A673 (cell line): ENCODE measurements at regions not wholly inside any gene's neighbourhood (a gene's known extent, or its start where the extent isn't known, plus 50 kb on each side); places are given as distances from the start of the nearest gene placed in this dataset.

Experiments
- BruUV-seq: library from RNA; stranded (reverse); fragments of 400-500 nt; replicated peaks from 2 replicates; lab custom pipeline; 2021; lab: Mats Ljungman, UMichigan
- CTCF ChIA-PET: fragments of 300-600 bp; sonication (Branson Sonifier 250); formaldehyde crosslinking; loops from one replicate; lab custom pipeline; 2022; ENCODE audit warnings: antibody characterized with exemption; lab: Charles Lee
- POLR2A ChIA-PET: fragments of 300-600 bp; sonication (Branson Sonifier 250); formaldehyde crosslinking; loops from one replicate; lab custom pipeline; 2022; ENCODE audit warnings: antibody characterized with exemption; ENCODE audit not compliant: low non-redundant PET; lab: Charles Lee
- DNase-seq: peaks from one replicate; pipeline ENCODE4 v3.0.0-alpha.2; 2015; ENCODE audit warnings: low spot score
- H3K27ac ChIP-seq: fragments of 200-600 bp; sonication (generic); 2 replicates; pipeline ENCODE4 v1.5.1; 2016; ENCODE audit warnings: mixed run types, low read depth, mild to moderate bottlenecking, mixed read lengths, antibody characterized with exemption, low read length; ENCODE audit not compliant: poor library complexity, severe bottlenecking
- H3K27me3 ChIP-seq: fragments of 200-600 bp; sonication (generic); replicated peaks from 2 replicates; pipeline ENCODE4 v1.6.1; 2017; ENCODE audit warnings: mixed run types, low read depth, mild to moderate bottlenecking, mixed read lengths, antibody characterized with exemption, low read length; ENCODE audit not compliant: insufficient read depth, poor library complexity
- H3K36me3 ChIP-seq: fragments of 200-600 bp; sonication (generic); 2 replicates; pipeline ENCODE4 v1.6.1; 2016; ENCODE audit warnings: mixed run types, mild to moderate bottlenecking, mixed read lengths, antibody characterized with exemption, low read length; ENCODE audit not compliant: insufficient read depth, poor library complexity, severe bottlenecking
- H3K4me1 ChIP-seq: fragments of 200-600 bp; sonication (generic); 2 replicates; pipeline ENCODE4 v1.6.1; 2017; ENCODE audit warnings: mixed run types, mild to moderate bottlenecking, mixed read lengths, antibody characterized with exemption, low read length; ENCODE audit not compliant: insufficient read depth, poor library complexity, severe bottlenecking
- H3K4me3 ChIP-seq: fragments of 200-600 bp; sonication (generic); 2 replicates; pipeline ENCODE4 v1.5.1; 2016; ENCODE audit warnings: low read depth, mixed run types, mild to moderate bottlenecking, mixed read lengths, low read length; ENCODE audit not compliant: poor library complexity, severe bottlenecking
- H3K9me3 ChIP-seq: fragments of 200-600 bp; sonication (generic); 2 replicates; pipeline ENCODE4 v1.6.1; 2016; ENCODE audit warnings: mixed run types, low read depth, mild to moderate bottlenecking, mixed read lengths, antibody characterized with exemption, low read length; ENCODE audit not compliant: poor library complexity, severe bottlenecking
- EZH2 ChIP-seq: fragments of 200-600 bp; sonication (generic); IDR thresholded peaks from 2 replicates; pipeline ENCODE4 v1.6.1; 2017; ENCODE audit warnings: borderline replicate concordance, low read depth, mild to moderate bottlenecking, mixed read lengths, antibody characterized with exemption, low read length; ENCODE audit not compliant: poor library complexity, severe bottlenecking
- intact Hi-C: fragments of 100-400 bp; cut with micrococcal nuclease; formaldehyde crosslinking; loops from one replicate; pipeline ENCODE4 v1.10.0; 2022; ENCODE audit not compliant: unreplicated experiment
- TF ChIP-seq, protein P1 (sequence below): fragments of 300-800, 200-600 bp; sonication (generic); conservative IDR thresholded peaks from 2 replicates; pipeline ENCODE4 v1.5.1; 2017; ENCODE audit warnings: low read depth, mild to moderate bottlenecking, antibody characterized with exemption, low read length, moderate library complexity, mixed read lengths

DNA sequence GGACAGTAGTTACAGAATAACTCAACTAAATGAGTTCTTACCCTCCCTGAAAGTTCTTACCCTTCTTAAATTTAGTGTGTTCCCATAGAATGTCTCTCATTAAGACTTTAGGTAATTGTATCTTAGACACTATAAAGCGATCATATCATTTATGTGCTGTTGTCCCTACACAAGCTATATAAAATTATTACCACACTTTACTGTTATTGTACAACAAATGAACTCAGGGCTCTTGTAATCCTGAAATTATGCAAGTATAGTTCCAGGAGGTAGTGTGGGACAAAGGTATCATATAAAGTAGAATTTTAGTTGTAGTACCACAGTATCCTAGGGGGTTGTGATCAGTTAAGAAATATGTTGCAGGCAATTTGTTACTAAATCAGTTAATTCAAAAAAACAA, 167.4 kb upstream of the CARMIL1 start:
- Histone ChIP-seq H3K36me3 (no peaks in the 10 kb centered on the region), H3K27me3 (no peaks in the 10 kb centered on the region), H3K9me3 (no peaks in the 10 kb centered on the region), H3K4me3 (no peak overlapping the region), H3K27ac (no peak overlapping the region), H3K4me1 (no peaks in the 10 kb centered on the region)
- intact Hi-C loops: no loop called here
- TF ChIP-seq, protein P1, sequence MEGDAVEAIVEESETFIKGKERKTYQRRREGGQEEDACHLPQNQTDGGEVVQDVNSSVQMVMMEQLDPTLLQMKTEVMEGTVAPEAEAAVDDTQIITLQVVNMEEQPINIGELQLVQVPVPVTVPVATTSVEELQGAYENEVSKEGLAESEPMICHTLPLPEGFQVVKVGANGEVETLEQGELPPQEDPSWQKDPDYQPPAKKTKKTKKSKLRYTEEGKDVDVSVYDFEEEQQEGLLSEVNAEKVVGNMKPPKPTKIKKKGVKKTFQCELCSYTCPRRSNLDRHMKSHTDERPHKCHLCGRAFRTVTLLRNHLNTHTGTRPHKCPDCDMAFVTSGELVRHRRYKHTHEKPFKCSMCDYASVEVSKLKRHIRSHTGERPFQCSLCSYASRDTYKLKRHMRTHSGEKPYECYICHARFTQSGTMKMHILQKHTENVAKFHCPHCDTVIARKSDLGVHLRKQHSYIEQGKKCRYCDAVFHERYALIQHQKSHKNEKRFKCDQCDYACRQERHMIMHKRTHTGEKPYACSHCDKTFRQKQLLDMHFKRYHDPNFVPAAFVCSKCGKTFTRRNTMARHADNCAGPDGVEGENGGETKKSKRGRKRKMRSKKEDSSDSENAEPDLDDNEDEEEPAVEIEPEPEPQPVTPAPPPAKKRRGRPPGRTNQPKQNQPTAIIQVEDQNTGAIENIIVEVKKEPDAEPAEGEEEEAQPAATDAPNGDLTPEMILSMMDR: no peak
- no peak for TF ChIP-seq EZH2
- DNase-seq: no peak
- ChIA-PET CTCF (no interaction called here), POLR2A (no interaction called here)
- BruUV-seq: no TSS peak

GRCh38 chr6:25112322-25112773, 166.8 kb upstream of the CARMIL1 start:
- BruUV-seq: no TSS peak
- no peaks in the 10 kb centered on the region for H3K4me1 ChIP-seq
- intact Hi-C loops: no loop called here
- no peaks in the 10 kb centered on the region for H3K27me3 ChIP-seq
- POLR2A ChIA-PET: no interaction called here
- no peaks in the 10 kb centered on the region for H3K36me3 ChIP-seq
- no peaks in the 10 kb centered on the region for H3K9me3 ChIP-seq
- H3K27ac ChIP-seq: no peak overlapping the region
- CTCF ChIA-PET: no interaction called here
- no peak for TF ChIP-seq EZH2
- TF ChIP-seq, protein P1: no peak
- no peak overlapping the region for H3K4me3 ChIP-seq
- no peak for DNase-seq

GRCh38 chr6:25113436-25113835, 165.7 kb upstream of the CARMIL1 start:
- TF ChIP-seq, protein P1: no peak
- no peak for TF ChIP-seq EZH2
- no TSS peak for BruUV-seq
- no peaks in the 10 kb centered on the region for H3K27me3 ChIP-seq
- H3K27ac ChIP-seq: no peak overlapping the region
- H3K36me3 ChIP-seq: no peaks in the 10 kb centered on the region
- H3K4me1 ChIP-seq: no peaks in the 10 kb centered on the region
- no peak for DNase-seq
- H3K4me3 ChIP-seq: no peak overlapping the region
- ChIA-PET CTCF (no interaction called here), POLR2A (no interaction called here)
- H3K9me3 ChIP-seq: no peaks in the 10 kb centered on the region
- intact Hi-C loops: no loop called here
